H1 (cell line): ENCODE measurements at regions not wholly inside any gene's neighbourhood (a gene's known extent, or its start where the extent isn't known, plus 50 kb on each side); places are given as distances from the start of the nearest gene placed in this dataset.

Experiments
- CTCF ChIA-PET: fragments of 300-600 bp; sonication (Branson Sonifier 250); formaldehyde crosslinking; loops from one replicate; lab custom pipeline; 2021; ENCODE audit not compliant: partially characterized antibody; lab: Charles Lee
- POLR2A ChIA-PET: fragments of 300-600 bp; sonication (Branson Sonifier 250); formaldehyde crosslinking; loops from one replicate; lab custom pipeline; 2021; ENCODE audit warnings: inconsistent platforms; ENCODE audit not compliant: partially characterized antibody; lab: Charles Lee
- DNase-seq, 2 experiments: peaks; one replicate each; pipeline versions ENCODE4 v3.0.0 to v3.0.0-alpha.2; 2010 to 2022; ENCODE audit warnings: low spot score in 2 of 2, low read depth in 1 of 2, mixed read lengths in 1 of 2
- FAIRE-seq: peaks from 2 replicates; lab custom pipeline; 2011; peaks lifted over from hg19 to GRCh38; lab: Jason Lieb, UNC
- H2AFZ ChIP-seq: 2 replicates; pipeline ENCODE4 v1.8.1; 2012; ENCODE audit warnings: low read length, inconsistent platforms
- H2AK5ac ChIP-seq: 2 replicates; pipeline ENCODE4 v1.6.1; 2013; ENCODE audit warnings: low read depth, low read length
- H2BK120ac ChIP-seq: replicated peaks from 2 replicates; pipeline ENCODE3; 2013; ENCODE audit warnings: low read depth, low read length, inconsistent platforms
- H2BK12ac ChIP-seq: 2 replicates; pipeline ENCODE4 v1.6.1; 2013; ENCODE audit warnings: low read depth, low read length
- H2BK15ac ChIP-seq: 2 replicates; pipeline ENCODE4 v1.6.1; 2013; ENCODE audit warnings: low read length
- H2BK20ac ChIP-seq: 2 replicates; pipeline ENCODE4 v1.6.1; 2013; ENCODE audit warnings: low read length
- H2BK5ac ChIP-seq: 2 replicates; pipeline ENCODE4 v1.6.1; 2013; ENCODE audit warnings: low read depth, low read length
- H3K14ac ChIP-seq: 2 replicates; pipeline ENCODE4 v1.6.1; 2013; ENCODE audit warnings: inconsistent platforms; ENCODE audit not compliant: insufficient read length
- H3K18ac ChIP-seq: 2 replicates; pipeline ENCODE4 v1.6.1; 2013; ENCODE audit warnings: low read length; ENCODE audit errors: extremely low read depth
- H3K23ac ChIP-seq: 2 replicates; pipeline ENCODE4 v1.6.1; 2013; ENCODE audit warnings: inconsistent platforms; ENCODE audit not compliant: insufficient read length
- H3K23me2 ChIP-seq: 2 replicates; pipeline ENCODE4 v1.6.1; 2013; ENCODE audit warnings: low read depth, low read length
- H3K27ac ChIP-seq: 2 replicates; pipeline ENCODE4 v1.6.1; 2011; ENCODE audit warnings: low read depth, low read length, inconsistent platforms
- H3K27me3 ChIP-seq, 4 experiments: replicated peaks in 1 of 4; 1 replicate in 1 of 4; 2 replicates in 3 of 4; pipeline versions ENCODE4 v1.6.1 to v1.8.1; 2011 to 2013; ENCODE audit warnings: low read length in 3 of 4, mild to moderate bottlenecking in 3 of 4, inconsistent platforms in 2 of 4, mixed read lengths in 2 of 4, moderate library complexity in 1 of 4; ENCODE audit not compliant: control insufficient read depth in 3 of 4, insufficient read depth in 3 of 4; ENCODE audit errors: extremely low read depth in 1 of 4
- H3K36me3 ChIP-seq, 4 experiments: 2 replicates each; pipeline versions ENCODE4 v1.6.1 to v1.8.1; 2011 to 2013; ENCODE audit warnings: mild to moderate bottlenecking in 4 of 4, low read length in 3 of 4, moderate library complexity in 2 of 4, control low read depth in 1 of 4, inconsistent platforms in 1 of 4; ENCODE audit not compliant: insufficient read depth in 4 of 4, control insufficient read depth in 2 of 4
- H3K4ac ChIP-seq: replicated peaks from 2 replicates; pipeline ENCODE3; 2013; ENCODE audit warnings: low read length, low read depth, mixed read lengths, inconsistent platforms; ENCODE audit not compliant: insufficient read length
- H3K4me1 ChIP-seq, 4 experiments: replicated peaks in 1 of 4; 1 replicate in 1 of 4; 2 replicates in 3 of 4; pipeline versions ENCODE4 v1.6.1 to v1.8.1; 2011 to 2013; ENCODE audit warnings: low read length in 3 of 4, inconsistent platforms in 2 of 4, mixed read lengths in 1 of 4; ENCODE audit not compliant: insufficient read depth in 4 of 4, control insufficient read depth in 3 of 4
- H3K4me2 ChIP-seq, 2 experiments: 2 replicates each; pipeline versions ENCODE4 v1.6.1 to v1.8.1; 2011 to 2013; ENCODE audit warnings: low read depth in 2 of 2, low read length in 2 of 2, control low read depth in 1 of 2, inconsistent platforms in 1 of 2, mild to moderate bottlenecking in 1 of 2; ENCODE audit not compliant: insufficient read depth in 1 of 2
- H3K4me3 ChIP-seq, 4 experiments: fragments of 200-600, 300-600 bp in 1 of 4; sonication (generic), shearing (Covaris generic), sonication (Bioruptor Twin) in 1 of 4; 2 replicates each; pipeline versions ENCODE4 v1.5.1 to v1.8.1; 2011 to 2016; ENCODE audit warnings: low read length in 4 of 4, low read depth in 3 of 4, control low read depth in 2 of 4, inconsistent platforms in 2 of 4, mild to moderate bottlenecking in 2 of 4, mixed read lengths in 1 of 4, moderate library complexity in 1 of 4; ENCODE audit not compliant: insufficient read depth in 2 of 4; ENCODE audit errors: extremely low read depth in 1 of 4
- H3K56ac ChIP-seq: replicated peaks from 2 replicates; pipeline ENCODE3; 2013; ENCODE audit warnings: low read depth, mild to moderate bottlenecking, mixed read lengths, low read length, inconsistent platforms; ENCODE audit not compliant: insufficient read length
- H3K79me1 ChIP-seq: 2 replicates; pipeline ENCODE4 v1.6.1; 2013; ENCODE audit warnings: low read depth, low read length, control low read depth
- H3K79me2 ChIP-seq, 2 experiments: 2 replicates each; pipeline versions ENCODE4 v1.6.1 to v1.8.1; 2012 to 2013; ENCODE audit warnings: low read length in 2 of 2, mild to moderate bottlenecking in 2 of 2, inconsistent platforms in 1 of 2; ENCODE audit not compliant: insufficient read depth in 2 of 2, control insufficient read depth in 1 of 2
- H3K9ac ChIP-seq, 4 experiments: replicated peaks in 1 of 4; 1 replicate in 1 of 4; 2 replicates in 3 of 4; pipeline versions ENCODE4 v1.6.1 to v1.8.1; 2011 to 2013; ENCODE audit warnings: low read depth in 3 of 4, low read length in 3 of 4, control low read depth in 2 of 4, mild to moderate bottlenecking in 2 of 4, moderate library complexity in 2 of 4, inconsistent platforms in 1 of 4; ENCODE audit errors: extremely low read depth in 1 of 4
- H3K9me3 ChIP-seq, 2 experiments: 2 replicates each; pipeline versions ENCODE4 v1.6.1 to v1.8.1; 2012 to 2013; ENCODE audit warnings: mild to moderate bottlenecking in 2 of 2, moderate library complexity in 2 of 2, control low read depth in 1 of 2, inconsistent platforms in 1 of 2, low read depth in 1 of 2, low read length in 1 of 2, mixed read lengths in 1 of 2; ENCODE audit not compliant: insufficient read depth in 2 of 2
- H4K20me1 ChIP-seq, 2 experiments: replicated peaks in 1 of 2; 2 replicates each; pipeline versions ENCODE3 to v1.8.1; 2011 to 2013; ENCODE audit warnings: inconsistent platforms in 2 of 2, low read length in 2 of 2, mild to moderate bottlenecking in 1 of 2; ENCODE audit not compliant: insufficient read depth in 2 of 2, control insufficient read depth in 1 of 2
- H4K5ac ChIP-seq: 2 replicates; pipeline ENCODE4 v1.6.1; 2013; ENCODE audit warnings: low read length, low read depth, mixed read lengths, inconsistent platforms; ENCODE audit not compliant: insufficient read length
- H4K8ac ChIP-seq: 2 replicates; pipeline ENCODE4 v1.8.0; 2013; ENCODE audit warnings: mild to moderate bottlenecking, moderate library complexity, low read length, inconsistent platforms; ENCODE audit not compliant: insufficient read depth; ENCODE audit errors: extremely low read depth
- H4K91ac ChIP-seq: replicated peaks from 2 replicates; pipeline ENCODE3; 2013; ENCODE audit warnings: low read length, mixed read lengths, inconsistent platforms; ENCODE audit not compliant: insufficient read length
- BCL11A ChIP-seq, 2 experiments: IDR thresholded peaks; one replicate each; pipeline ENCODE4 v1.6.1; 2011; ENCODE audit warnings: low read depth in 2 of 2, low read length in 2 of 2, mild to moderate bottlenecking in 2 of 2
- CBX5 ChIP-seq: fragments of 300-800, 300-1000 bp; sonication (generic); IDR thresholded peaks from 2 replicates; pipeline ENCODE4 v1.7.1; 2016; ENCODE audit warnings: antibody characterized with exemption, low read length, low read depth
- CHD1 ChIP-seq: IDR thresholded peaks from 2 replicates; pipeline ENCODE4 v1.6.1; 2012; ENCODE audit warnings: low read depth, low read length, improper control_type of control experiment
- CREB1 ChIP-seq: IDR thresholded peaks from 2 replicates; pipeline ENCODE4 v1.6.1; 2012; ENCODE audit warnings: inconsistent platforms
- TAF7 ChIP-seq: optimal IDR thresholded peaks from 2 replicates; pipeline ENCODE3; 2011; ENCODE audit warnings: low read depth, mild to moderate bottlenecking, inconsistent platforms, low read length, moderate library complexity, borderline replicate concordance
- TBP ChIP-seq: IDR thresholded peaks from 2 replicates; pipeline ENCODE4 v1.6.1; 2011; ENCODE audit warnings: low read depth, low read length, improper control_type of control experiment
- WGBS, 2 experiments: shearing (Covaris generic) in 1 of 2; methylation state at CpG; one replicate each; pipeline versions ENCODE4 v1.1.6 to v1.1.7; 2013 to 2015; ENCODE audit warnings: low lambda C conversion rate in 2 of 2, mixed read lengths in 2 of 2, inconsistent platforms in 1 of 2, low coverage in 1 of 2, missing lambda C conversion rate in 1 of 2; ENCODE audit not compliant: insufficient replicate concordance in 2 of 2, insufficient coverage in 1 of 2, insufficient read length in 1 of 2; ENCODE audit errors: extremely low coverage in 1 of 2, missing lambda C conversion rate in 1 of 2; 5-methylcytosine and 5-hydroxymethylcytosine counted together
- TF ChIP-seq, protein P1 (sequence below): IDR thresholded peaks from 2 replicates; pipeline ENCODE4 v1.6.1; 2012; ENCODE audit warnings: inconsistent platforms

DNA sequence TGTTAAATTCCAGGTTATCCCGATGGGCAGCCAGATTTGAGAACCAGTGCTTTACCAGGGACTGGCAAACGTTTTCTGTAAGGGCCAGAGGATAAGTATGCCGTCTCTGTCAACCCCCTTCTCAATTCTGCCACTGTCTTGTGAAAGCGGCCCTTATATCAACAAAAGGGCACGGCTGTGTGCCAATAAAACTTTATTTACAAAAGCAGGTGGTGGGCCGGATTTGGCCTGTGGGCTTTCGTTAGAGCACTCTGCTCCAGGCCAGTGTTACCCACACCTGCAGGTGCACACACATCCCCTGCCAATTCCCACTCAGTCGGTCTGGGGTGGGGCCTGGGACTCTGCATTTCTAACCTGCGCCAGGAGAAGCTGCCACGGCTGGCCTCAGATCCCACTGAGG lies 111.2 kb downstream of the RFLNA start:
- POLR2A ChIA-PET = interaction anchor here (1.3 kb wide), 1 partner anchor 19 kb away, joined by 4 read pairs; no protein-coding TSS in a partner anchor
- Histone ChIP-seq H3K4me3 (no peak overlapping the region), H3K23ac (no peak overlapping the region), H2BK15ac (no peak overlapping the region), H3K27me3 (no peaks in the 10 kb centered on the region), H3K23me2 (no peaks in the 10 kb centered on the region), H3K18ac (no peak overlapping the region), H3K27ac (no peak overlapping the region), H3K4me2 (no peak overlapping the region), H2AK5ac (no peak overlapping the region), H3K36me3 (peaks cover 0 to 5% (median 2%) of the 10 kb centered on the region in 4 experiments; a peak in 1 of 8 replicates), H2BK12ac (no peak overlapping the region), H4K20me1 (peaks cover 3 to 11% of the 10 kb centered on the region in 2 experiments), H2BK5ac (no peak overlapping the region), H4K91ac (no peak overlapping the region), H3K9me3 (no peaks in the 10 kb centered on the region), H4K5ac (no peak overlapping the region), H3K56ac (no peak overlapping the region), H2AFZ (no peak overlapping the region), H3K4me1 (peaks cover 0 to 33% (median 13%) of the 10 kb centered on the region in 4 experiments; a peak in 6 of 7 replicates), H3K4ac (no peak overlapping the region), H3K14ac (no peak overlapping the region), H3K79me1 (peaks cover 13% of the 10 kb centered on the region; the same call in 1 of the 2 replicates), H3K79me2 (peaks cover 0 to 13% of the 10 kb centered on the region in 2 experiments; a peak in 1 of 4 replicates), H2BK20ac (no peak overlapping the region), H4K8ac (no peak overlapping the region), H2BK120ac (no peak overlapping the region), H3K9ac (no peak overlapping the region)
- TF ChIP-seq CHD1 = no peak
- no peak for TF ChIP-seq TAF7
- no peak for TF ChIP-seq CREB1
- TF ChIP-seq, protein P1, sequence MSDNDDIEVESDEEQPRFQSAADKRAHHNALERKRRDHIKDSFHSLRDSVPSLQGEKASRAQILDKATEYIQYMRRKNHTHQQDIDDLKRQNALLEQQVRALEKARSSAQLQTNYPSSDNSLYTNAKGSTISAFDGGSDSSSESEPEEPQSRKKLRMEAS = no peak
- TF ChIP-seq BCL11A (IDR thresholded peaks at IDR 0.05; ENCODE audit: low read depth in 2 of 2, low read length in 2 of 2) = no peak
- TF ChIP-seq TBP = no peak
- TF ChIP-seq CBX5 = no peak
- 76% methylated on average over 10 of the region's 10 CpGs; no CpG with 5 or more reads in 1 of the 2 experiments for WGBS, 2 experiments
- no peak for DNase-seq
- CTCF ChIA-PET = interaction anchor here (1.1 to 1.7 kb wide), 4 partner anchors 12 to 66 kb away, joined by 3 to 6 read pairs (median 4); no protein-coding TSS in a partner anchor
- FAIRE-seq = no peak
